ENCODE measurements at regions not wholly inside any gene's neighbourhood (a gene's known extent, or its start where the extent isn't known, plus 50 kb on each side); places are given as distances from the start of the nearest gene placed in this dataset.
"Not testable (repeated sequence)": the region's sequence is repeated elsewhere in the genome, so short reads cannot be mapped to it uniquely, and the experiment has no call there.

DNA sequence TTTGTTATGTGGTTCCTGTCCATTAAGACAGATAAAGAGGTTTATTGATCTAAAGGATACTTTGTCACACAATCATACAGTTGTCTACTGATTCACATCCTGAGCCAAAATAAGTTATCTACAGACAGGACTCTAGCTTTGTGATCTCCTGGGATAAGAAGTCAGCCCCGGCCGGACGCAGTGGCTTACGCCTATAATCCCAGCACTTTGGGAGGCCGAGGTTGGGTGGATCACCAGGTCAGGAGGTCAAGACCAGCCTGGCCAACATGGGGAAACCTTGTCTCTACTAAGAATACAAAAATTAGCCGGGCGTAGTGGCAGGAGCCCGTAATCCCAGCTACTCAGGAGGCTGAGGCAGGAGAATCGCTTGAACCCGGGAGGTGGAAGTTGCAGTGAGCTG is 821.0 kb downstream of the SORCS1 start:
- not testable (repeated sequence) for H3K79me2 ChIP-seq (ENCODE audit: control insufficient read depth, insufficient read depth, low read length, unreplicated experiment); H3K4me1 ChIP-seq (ENCODE audit: control insufficient read depth, insufficient read depth, low read length, unreplicated experiment); H3K27ac ChIP-seq (ENCODE audit: low read depth, low read length); H3K4me3 ChIP-seq (ENCODE audit: low read depth, low read length); H3K27me3 ChIP-seq (ENCODE audit: insufficient read depth, low read length); H2AFZ ChIP-seq (ENCODE audit: low read length, unreplicated experiment); H3K36me3 ChIP-seq (ENCODE audit: insufficient read depth, low read length)

DNA sequence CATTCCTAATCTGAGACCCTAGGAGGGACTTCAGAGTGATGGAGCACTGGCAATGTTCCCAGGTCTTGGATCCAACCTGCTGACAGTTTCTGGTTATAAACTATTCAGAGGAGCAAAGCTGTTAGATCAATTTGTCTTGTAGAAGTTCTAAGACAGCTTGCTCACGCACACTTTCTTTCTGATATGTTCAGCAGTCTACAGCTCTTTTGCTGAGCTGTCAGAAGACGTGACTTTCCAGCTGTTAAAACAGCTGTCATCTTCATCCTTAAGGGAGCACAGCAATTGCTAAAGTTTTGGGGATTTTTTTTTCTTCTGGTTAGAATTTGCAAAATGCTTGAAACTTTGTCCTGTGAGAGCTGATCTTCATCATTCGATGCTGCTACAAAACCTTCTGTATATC is 823.1 kb downstream of the SORCS1 start:
- no peaks in the 10 kb centered on the region for H3K27me3 ChIP-seq (ENCODE audit: insufficient read depth, low read length)
- no peak overlapping the region for H3K4me3 ChIP-seq (ENCODE audit: low read depth, low read length)
- H3K79me2 ChIP-seq (ENCODE audit: control insufficient read depth, insufficient read depth, low read length, unreplicated experiment) = no peaks in the 10 kb centered on the region
- no peak overlapping the region for H2AFZ ChIP-seq (ENCODE audit: low read length, unreplicated experiment)
- no peaks in the 10 kb centered on the region for H3K4me1 ChIP-seq (ENCODE audit: control insufficient read depth, insufficient read depth, low read length, unreplicated experiment)
- no peak overlapping the region for H3K27ac ChIP-seq (ENCODE audit: low read depth, low read length)
- no peaks in the 10 kb centered on the region for H3K36me3 ChIP-seq (ENCODE audit: insufficient read depth, low read length)

DNA sequence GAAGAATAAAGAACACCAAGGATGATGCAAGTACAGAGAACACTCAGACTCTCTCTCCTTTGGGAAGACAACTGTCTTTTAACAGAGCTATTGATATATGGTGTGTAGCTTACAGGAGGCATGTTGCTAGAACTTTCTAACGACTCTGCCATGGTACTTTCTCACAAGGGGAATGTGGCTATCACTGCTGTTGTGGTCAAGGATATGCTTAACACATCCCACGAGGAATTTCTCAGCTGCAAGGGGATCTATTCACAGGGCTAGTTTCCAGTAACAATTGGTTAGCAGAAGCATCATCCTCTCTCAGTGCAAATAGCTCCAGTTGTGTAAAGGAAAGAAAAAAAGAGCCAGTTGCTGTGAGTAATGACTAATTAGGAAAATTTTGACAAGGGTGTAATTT is 826.0 kb downstream of the SORCS1 start:
- H3K4me1 ChIP-seq (ENCODE audit: control insufficient read depth, insufficient read depth, low read length, unreplicated experiment) = no peaks in the 10 kb centered on the region
- no peak overlapping the region for H2AFZ ChIP-seq (ENCODE audit: low read length, unreplicated experiment)
- H3K79me2 ChIP-seq (ENCODE audit: control insufficient read depth, insufficient read depth, low read length, unreplicated experiment) = no peaks in the 10 kb centered on the region
- no peaks in the 10 kb centered on the region for H3K27me3 ChIP-seq (ENCODE audit: insufficient read depth, low read length)
- H3K4me3 ChIP-seq (ENCODE audit: low read depth, low read length) = no peak overlapping the region
- no peaks in the 10 kb centered on the region for H3K36me3 ChIP-seq (ENCODE audit: insufficient read depth, low read length)
- H3K27ac ChIP-seq (ENCODE audit: low read depth, low read length) = no peak overlapping the region

DNA sequence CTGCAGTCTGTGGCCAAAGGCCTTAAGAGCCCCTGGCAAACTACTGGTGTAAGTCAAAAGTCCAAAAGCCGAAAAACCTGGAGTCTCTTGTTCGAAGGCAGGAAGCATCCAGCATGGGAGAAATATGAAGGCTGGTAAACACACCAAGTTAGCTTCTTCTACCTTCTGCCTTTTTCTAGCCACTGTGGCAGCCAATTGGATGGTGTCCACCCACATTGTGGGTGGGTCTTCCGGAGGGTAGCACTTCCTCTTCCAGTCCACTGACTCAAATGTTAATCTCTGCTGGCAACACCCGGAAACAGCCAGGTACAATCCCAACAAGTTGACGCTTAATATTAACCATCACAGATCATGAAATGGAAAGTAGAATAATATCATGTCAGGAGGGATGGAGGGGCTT is 827.6 kb downstream of the SORCS1 start:
- H3K4me3 ChIP-seq (ENCODE audit: low read depth, low read length) = no peak overlapping the region
- no peak overlapping the region for H3K27ac ChIP-seq (ENCODE audit: low read depth, low read length)
- no peaks in the 10 kb centered on the region for H3K36me3 ChIP-seq (ENCODE audit: insufficient read depth, low read length)
- H2AFZ ChIP-seq (ENCODE audit: low read length, unreplicated experiment) = no peak overlapping the region
- no peaks in the 10 kb centered on the region for H3K79me2 ChIP-seq (ENCODE audit: control insufficient read depth, insufficient read depth, low read length, unreplicated experiment)
- no peaks in the 10 kb centered on the region for H3K4me1 ChIP-seq (ENCODE audit: control insufficient read depth, insufficient read depth, low read length, unreplicated experiment)
- no peaks in the 10 kb centered on the region for H3K27me3 ChIP-seq (ENCODE audit: insufficient read depth, low read length)

DNA sequence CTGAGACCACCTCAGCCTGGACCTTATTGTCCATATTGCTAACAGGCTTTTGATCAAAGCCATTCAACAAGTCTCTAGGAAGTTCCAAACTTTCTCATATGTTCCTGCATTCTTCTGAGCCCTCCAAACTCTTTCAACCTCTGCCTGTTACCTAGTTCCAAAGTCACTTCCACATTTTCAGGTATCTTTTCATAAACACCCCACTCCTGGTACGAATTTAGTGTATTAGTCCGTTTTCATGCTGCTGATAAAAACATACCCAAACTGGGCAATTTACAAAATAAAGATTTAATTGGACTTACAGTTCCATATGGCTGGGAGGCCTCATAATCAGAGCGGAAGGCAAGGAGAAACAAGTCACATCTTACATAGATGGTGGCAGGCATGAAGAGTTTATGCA is 836.8 kb downstream of the SORCS1 start:
- Histone ChIP-seq H3K4me1 (ENCODE audit: control insufficient read depth, insufficient read depth, low read length, unreplicated experiment) (no peaks in the 10 kb centered on the region), H3K27me3 (ENCODE audit: insufficient read depth, low read length) (no peaks in the 10 kb centered on the region)

DNA sequence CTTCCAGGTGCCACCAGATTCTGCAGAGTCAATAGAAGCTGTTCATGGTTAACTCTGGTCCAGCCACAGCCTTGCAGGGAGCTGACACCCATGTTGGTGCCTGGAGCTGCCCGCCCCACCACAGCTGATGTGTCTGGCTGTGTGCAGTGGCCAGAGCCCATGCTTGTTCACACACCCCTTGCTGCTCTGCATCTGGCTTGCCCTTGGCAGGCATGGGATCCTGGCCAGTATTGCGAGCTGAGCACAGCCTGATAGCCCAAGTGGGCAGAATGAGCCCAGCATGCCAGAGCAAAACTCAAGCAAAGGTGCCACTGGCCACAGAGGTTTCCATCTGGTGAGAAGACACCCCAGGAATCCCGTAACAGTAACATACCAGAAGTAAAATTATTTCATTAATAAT is 843.6 kb downstream of the SORCS1 start:
- Histone ChIP-seq H3K27ac (ENCODE audit: low read depth, low read length) (no peak overlapping the region), H3K4me1 (ENCODE audit: control insufficient read depth, insufficient read depth, low read length, unreplicated experiment) (no peaks in the 10 kb centered on the region), H3K4me3 (ENCODE audit: low read depth, low read length) (no peak overlapping the region), H3K79me2 (ENCODE audit: control insufficient read depth, insufficient read depth, low read length, unreplicated experiment) (no peaks in the 10 kb centered on the region), H3K27me3 (ENCODE audit: insufficient read depth, low read length) (no peaks in the 10 kb centered on the region), H3K36me3 (ENCODE audit: insufficient read depth, low read length) (no peaks in the 10 kb centered on the region), H2AFZ (ENCODE audit: low read length, unreplicated experiment) (no peak overlapping the region)

More for the DNA sequence above, 836.8 kb downstream of the SORCS1 start:
- H2AFZ ChIP-seq (ENCODE audit: low read length, unreplicated experiment) = no peak overlapping the region
- no peak overlapping the region for H3K27ac ChIP-seq (ENCODE audit: low read depth, low read length)
- no peaks in the 10 kb centered on the region for H3K79me2 ChIP-seq (ENCODE audit: control insufficient read depth, insufficient read depth, low read length, unreplicated experiment)
- no peaks in the 10 kb centered on the region for H3K36me3 ChIP-seq (ENCODE audit: insufficient read depth, low read length)
- H3K4me3 ChIP-seq (ENCODE audit: low read depth, low read length) = no peak overlapping the region

DNA sequence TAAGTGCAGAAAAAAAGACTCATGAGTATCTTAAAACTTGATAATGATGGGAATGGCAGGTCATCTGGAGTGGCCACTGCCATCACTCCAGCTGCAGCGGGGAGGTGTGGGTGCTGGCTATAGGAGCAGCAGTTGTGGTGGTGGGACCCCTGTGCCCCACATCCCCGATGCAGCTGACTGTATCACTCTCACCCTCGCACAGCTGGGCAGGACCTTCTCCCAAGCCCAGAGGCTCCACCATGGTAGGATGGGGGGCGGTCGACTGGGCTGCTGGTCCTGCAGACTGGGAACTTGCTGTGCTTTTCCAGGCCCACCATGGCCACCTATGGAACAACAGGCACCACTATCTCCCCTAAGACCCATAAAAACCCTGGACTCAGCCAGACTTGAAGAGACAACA is 844.4 kb downstream of the SORCS1 start:
- Histone ChIP-seq H2AFZ (ENCODE audit: low read length, unreplicated experiment) (no peak overlapping the region), H3K79me2 (ENCODE audit: control insufficient read depth, insufficient read depth, low read length, unreplicated experiment) (no peaks in the 10 kb centered on the region), H3K4me3 (ENCODE audit: low read depth, low read length) (no peak overlapping the region), H3K27me3 (ENCODE audit: insufficient read depth, low read length) (peaks cover 6% of the 10 kb centered on the region; the same call in 1 of the 2 replicates), H3K27ac (ENCODE audit: low read depth, low read length) (no peak overlapping the region), H3K36me3 (ENCODE audit: insufficient read depth, low read length) (no peaks in the 10 kb centered on the region), H3K4me1 (ENCODE audit: control insufficient read depth, insufficient read depth, low read length, unreplicated experiment) (no peaks in the 10 kb centered on the region)

DNA sequence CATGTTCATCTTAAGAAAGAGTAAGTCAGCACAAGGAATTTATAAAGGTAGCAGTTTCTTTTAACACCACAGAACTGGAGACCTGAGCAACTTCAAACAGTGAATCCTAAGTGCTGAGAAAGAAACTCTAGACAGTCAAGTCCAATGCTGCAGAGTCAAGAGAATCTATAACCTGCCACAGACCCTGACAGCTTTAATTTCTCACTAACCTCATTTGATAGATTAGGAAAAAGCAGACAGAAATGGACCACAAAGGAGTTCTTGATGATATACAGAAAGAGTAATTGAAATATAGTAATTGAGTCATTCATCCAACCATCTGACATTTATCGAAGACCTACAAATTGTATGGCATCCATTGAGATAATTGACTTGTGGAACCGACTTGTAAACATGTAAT is 847.0 kb downstream of the SORCS1 start:
- Histone ChIP-seq H3K4me3 (ENCODE audit: low read depth, low read length) (no peak overlapping the region), H3K36me3 (ENCODE audit: insufficient read depth, low read length) (no peaks in the 10 kb centered on the region), H2AFZ (ENCODE audit: low read length, unreplicated experiment) (no peak overlapping the region), H3K27me3 (ENCODE audit: insufficient read depth, low read length) (peaks cover 11% of the 10 kb centered on the region; the same call in 1 of the 2 replicates), H3K79me2 (ENCODE audit: control insufficient read depth, insufficient read depth, low read length, unreplicated experiment) (no peaks in the 10 kb centered on the region), H3K4me1 (ENCODE audit: control insufficient read depth, insufficient read depth, low read length, unreplicated experiment) (no peaks in the 10 kb centered on the region), H3K27ac (ENCODE audit: low read depth, low read length) (no peak overlapping the region)

DNA sequence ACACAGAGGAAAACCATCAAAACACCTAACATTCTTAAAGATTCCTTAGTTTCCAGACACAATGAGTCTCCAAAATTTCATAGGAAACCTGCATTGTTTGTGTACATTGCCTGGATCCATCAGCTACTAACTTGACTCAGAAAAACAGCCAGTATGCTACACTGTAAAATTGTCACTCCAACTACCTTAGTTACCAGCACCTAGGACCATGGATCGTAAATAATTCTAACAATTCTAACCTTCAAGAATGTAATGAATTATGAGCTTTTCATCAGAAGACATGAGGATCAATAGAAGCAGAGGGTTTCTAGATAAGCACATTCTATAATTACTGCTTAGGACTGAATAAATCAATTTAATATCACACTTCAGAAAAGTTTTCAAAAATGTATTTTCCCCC is 851.5 kb downstream of the SORCS1 start:
- Histone ChIP-seq H3K4me1 (ENCODE audit: control insufficient read depth, insufficient read depth, low read length, unreplicated experiment) (no peaks in the 10 kb centered on the region), H3K27ac (ENCODE audit: low read depth, low read length) (no peak overlapping the region), H3K79me2 (ENCODE audit: control insufficient read depth, insufficient read depth, low read length, unreplicated experiment) (no peaks in the 10 kb centered on the region), H3K36me3 (ENCODE audit: insufficient read depth, low read length) (no peaks in the 10 kb centered on the region), H3K27me3 (ENCODE audit: insufficient read depth, low read length) (peaks cover 11% of the 10 kb centered on the region; the same call in 1 of the 2 replicates), H2AFZ (ENCODE audit: low read length, unreplicated experiment) (no peak overlapping the region), H3K4me3 (ENCODE audit: low read depth, low read length) (no peak overlapping the region)

DNA sequence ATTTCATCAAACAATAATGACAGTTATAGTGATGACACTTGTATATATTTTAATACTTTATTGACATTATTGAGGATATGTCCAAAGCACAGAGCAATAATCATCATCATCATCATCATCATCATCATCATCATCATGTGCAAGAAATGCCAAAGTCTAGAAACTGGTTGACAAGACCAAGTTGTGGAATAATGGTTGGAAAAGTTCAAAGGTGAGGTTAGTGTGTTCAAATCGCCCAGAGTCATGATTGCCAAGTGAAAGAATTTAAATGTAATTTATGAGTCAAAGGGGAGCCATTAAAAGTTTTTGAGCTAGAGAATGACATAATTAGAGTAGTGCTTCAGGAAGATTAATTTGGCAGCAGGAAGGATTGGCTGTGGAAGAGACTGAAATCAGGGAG is 852.4 kb downstream of the SORCS1 start:
- Histone ChIP-seq H3K79me2 (ENCODE audit: control insufficient read depth, insufficient read depth, low read length, unreplicated experiment) (no peaks in the 10 kb centered on the region), H3K4me3 (ENCODE audit: low read depth, low read length) (no peak overlapping the region), H3K27ac (ENCODE audit: low read depth, low read length) (no peak overlapping the region), H3K4me1 (ENCODE audit: control insufficient read depth, insufficient read depth, low read length, unreplicated experiment) (no peaks in the 10 kb centered on the region), H3K36me3 (ENCODE audit: insufficient read depth, low read length) (no peaks in the 10 kb centered on the region), H3K27me3 (ENCODE audit: insufficient read depth, low read length) (peaks cover 11% of the 10 kb centered on the region; the same call in 1 of the 2 replicates), H2AFZ (ENCODE audit: low read length, unreplicated experiment) (no peak overlapping the region)

DNA sequence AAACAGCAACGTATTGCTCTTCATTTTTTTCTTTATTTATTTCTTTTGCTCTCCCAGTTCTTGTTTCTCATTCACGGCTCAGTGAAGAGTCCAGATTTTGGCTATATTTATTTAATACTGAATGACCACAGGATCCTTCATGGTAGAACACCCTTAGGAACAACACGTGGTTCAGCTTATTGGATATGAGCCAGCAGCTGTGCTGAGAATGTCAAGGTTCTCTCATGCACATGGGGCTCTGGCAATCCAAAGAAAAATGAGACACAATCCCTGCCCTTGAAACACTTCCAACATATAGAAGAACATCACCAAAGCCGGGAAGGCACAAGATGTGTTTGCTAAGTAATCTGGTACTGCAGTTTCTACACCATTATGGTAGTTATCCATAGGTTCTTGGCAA is 852.9 kb downstream of the SORCS1 start:
- Histone ChIP-seq H3K4me1 (ENCODE audit: control insufficient read depth, insufficient read depth, low read length, unreplicated experiment) (no peaks in the 10 kb centered on the region), H3K36me3 (ENCODE audit: insufficient read depth, low read length) (no peaks in the 10 kb centered on the region), H3K27me3 (ENCODE audit: insufficient read depth, low read length) (peaks cover 11% of the 10 kb centered on the region; the same call in 1 of the 2 replicates), H2AFZ (ENCODE audit: low read length, unreplicated experiment) (no peak overlapping the region), H3K27ac (ENCODE audit: low read depth, low read length) (no peak overlapping the region), H3K4me3 (ENCODE audit: low read depth, low read length) (no peak overlapping the region), H3K79me2 (ENCODE audit: control insufficient read depth, insufficient read depth, low read length, unreplicated experiment) (no peaks in the 10 kb centered on the region)

Data from ACC112 (cell line).